K562 (cell line): ENCODE measurements at regions not wholly inside any gene's neighbourhood (a gene's known extent, or its start where the extent isn't known, plus 50 kb on each side); places are given as distances from the start of the nearest gene placed in this dataset.
A peak's percentile ranks its signal among the peaks of the same experiment; 100 is the strongest.
"Not testable (repeated sequence)": the region's sequence is repeated elsewhere in the genome, so short reads cannot be mapped to it uniquely, and the experiment has no call there.

Experiments used
- ATAC-seq: fragments of 200-7000 bp; cut with Tn5 transposase; 3 replicates; pipeline ENCODE4 v1.9.1; 2020; ENCODE audit warnings: moderate library complexity
- BruUV-seq: library from RNA; stranded (reverse); fragments of 400-500 nt; replicated peaks from 2 replicates; lab custom pipeline; 2021; lab: Mats Ljungman, UMichigan
- CTCF ChIA-PET: fragments of 300-600 bp; formaldehyde crosslinking; extraction: SDS; loops from one replicate; lab custom pipeline; 2021; ENCODE audit warnings: low intra/inter-chr PET ratio; lab: Yijun Ruan, JAX
- POLR2A ChIA-PET: fragments of 300-600, 350-650 bp; sonication (Branson Sonifier 250); formaldehyde crosslinking; extraction: SDS; loops from one replicate; lab custom pipeline; 2021; ENCODE audit warnings: antibody characterized with exemption, inconsistent platforms; lab: Yijun Ruan, JAX
- DNase-seq, 4 experiments: peaks; one replicate each; pipeline versions ENCODE4 v3.0.0 to v3.0.0-alpha.2; 2011 to 2018; ENCODE audit warnings: low spot score in 3 of 4, mixed read lengths in 3 of 4; ENCODE audit errors: extremely low read depth in 1 of 4
- FAIRE-seq: peaks from 2 replicates; lab custom pipeline; 2011; peaks lifted over from hg19 to GRCh38; lab: Jason Lieb, UNC
- H2AFZ ChIP-seq: 2 replicates; pipeline ENCODE4 v1.6.0; 2011; ENCODE audit warnings: low read depth, low read length, control low read depth, inconsistent platforms
- H3K27ac ChIP-seq: fragments of 200-600 bp; 3 replicates; pipeline ENCODE4 v1.8.0; 2011; ENCODE audit warnings: low read depth, mild to moderate bottlenecking, control low read depth, inconsistent platforms, low read length, moderate library complexity, mixed read lengths; ENCODE audit errors: extremely low read depth
- H3K27me3 ChIP-seq, 2 experiments: fragments of 300-600 bp in 1 of 2; 2 replicates in 1 of 2; 3 replicates in 1 of 2; pipeline versions ENCODE4 v1.6.0 to v1.8.0; 2011; ENCODE audit warnings: inconsistent platforms in 2 of 2, low read length in 2 of 2, mild to moderate bottlenecking in 1 of 2, mixed read lengths in 1 of 2, moderate library complexity in 1 of 2; ENCODE audit not compliant: control insufficient read depth in 2 of 2, insufficient read depth in 2 of 2
- H3K36me3 ChIP-seq: fragments of 300-600 bp; 3 replicates; pipeline ENCODE4 v1.8.0; 2011; ENCODE audit warnings: mild to moderate bottlenecking, low read length, inconsistent platforms; ENCODE audit not compliant: control insufficient read depth, insufficient read depth
- H3K4me1 ChIP-seq, 2 experiments: fragments of 200-600 bp in 1 of 2; replicated peaks in 1 of 2; 2 replicates in 1 of 2; 3 replicates in 1 of 2; pipeline versions ENCODE4 v1.5.1 to v1.8.0; 2011; ENCODE audit warnings: inconsistent platforms in 2 of 2, low read length in 2 of 2, mild to moderate bottlenecking in 1 of 2, mixed read lengths in 1 of 2, moderate library complexity in 1 of 2; ENCODE audit not compliant: control insufficient read depth in 2 of 2, insufficient read depth in 2 of 2
- H3K4me2 ChIP-seq: 2 replicates; pipeline ENCODE4 v1.6.1; 2011; ENCODE audit warnings: low read length, control low read depth, inconsistent platforms, mixed read lengths; ENCODE audit not compliant: insufficient read depth
- H3K4me3 ChIP-seq: fragments of 200-600 bp; sonication (generic), shearing (Covaris generic); 2 replicates; pipeline ENCODE4 v1.5.1; 2016; ENCODE audit warnings: control low read depth, inconsistent platforms
- H3K79me2 ChIP-seq: fragments of 200-600 bp; 3 replicates; pipeline ENCODE4 v1.8.0; 2011; ENCODE audit warnings: low read length, inconsistent platforms; ENCODE audit not compliant: control insufficient read depth, insufficient read depth
- H3K9ac ChIP-seq, 2 experiments: 2 replicates each; pipeline versions ENCODE4 v1.6.0 to v1.6.1; 2011; ENCODE audit warnings: low read depth in 2 of 2, low read length in 2 of 2, control low read depth in 1 of 2, inconsistent platforms in 1 of 2, mild to moderate bottlenecking in 1 of 2, mixed read lengths in 1 of 2; ENCODE audit not compliant: insufficient read depth in 1 of 2
- H3K9me1 ChIP-seq: one replicate; pipeline ENCODE4 v1.6.0; 2011; ENCODE audit warnings: inconsistent platforms, mild to moderate bottlenecking, low read length, moderate library complexity; ENCODE audit not compliant: control insufficient read depth, insufficient read depth
- H3K9me3 ChIP-seq: replicated peaks from 2 replicates; pipeline ENCODE4 v1.5.1; 2011; ENCODE audit warnings: low read depth, low read length, inconsistent platforms; ENCODE audit not compliant: control insufficient read depth, insufficient read depth
- H4K20me1 ChIP-seq: replicated peaks from 2 replicates; pipeline ENCODE4 v1.6.1; 2011; ENCODE audit warnings: low read length, inconsistent platforms, mixed read lengths; ENCODE audit not compliant: control insufficient read depth, insufficient read depth
- ZNF507 ChIP-seq: conservative IDR thresholded peaks from 2 replicates; pipeline ENCODE4 v1.6.1; 2017; ENCODE audit warnings: missing genetic modification characterization, missing compliant biosample characterization
- WGBS: fragments of 100-300 bp; shearing (Covaris generic); methylation state at CpG from one replicate; pipeline ENCODE4 v1.1.6; 2016; ENCODE audit warnings: low coverage, mixed read lengths; ENCODE audit not compliant: insufficient coverage; ENCODE audit errors: missing lambda C conversion rate; 5-methylcytosine and 5-hydroxymethylcytosine counted together
- in situ Hi-C: fragments of 300-500 bp; cut with MboI; formaldehyde crosslinking; loops from 4 replicates; pipeline ENCODE4 v1.15.0; 2018; ENCODE audit warnings: inconsistent platforms, mixed read lengths
- intact Hi-C: fragments of 100-400 bp; cut with micrococcal nuclease; formaldehyde crosslinking; loops from 2 replicates; pipeline ENCODE4 v1.14.2; 2022

GRCh38 chr3:197411899-197412298 is 113.5 kb upstream of the DLG1 start:
- H3K9me1 ChIP-seq, intact Hi-C loops, CTCF ChIA-PET, H3K4me3 ChIP-seq, H3K27ac ChIP-seq, H3K36me3 ChIP-seq, H2AFZ ChIP-seq, in situ Hi-C loops, ATAC-seq, H4K20me1 ChIP-seq, BruUV-seq, H3K79me2 ChIP-seq, FAIRE-seq, H3K4me1 ChIP-seq, H3K9ac ChIP-seq, POLR2A ChIA-PET, H3K9me3 ChIP-seq, H3K4me2 ChIP-seq, DNase-seq: not testable (repeated sequence)
- peak; percentile 93 for TF ChIP-seq ZNF507 (tag)
- H3K27me3 ChIP-seq: peaks cover 15 to 27% of the 10 kb centered on the region in 2 experiments; a peak in 4 of 5 replicates
- WGBS: 0% methylated on average over 1 of the region's 2 CpGs

DNA sequence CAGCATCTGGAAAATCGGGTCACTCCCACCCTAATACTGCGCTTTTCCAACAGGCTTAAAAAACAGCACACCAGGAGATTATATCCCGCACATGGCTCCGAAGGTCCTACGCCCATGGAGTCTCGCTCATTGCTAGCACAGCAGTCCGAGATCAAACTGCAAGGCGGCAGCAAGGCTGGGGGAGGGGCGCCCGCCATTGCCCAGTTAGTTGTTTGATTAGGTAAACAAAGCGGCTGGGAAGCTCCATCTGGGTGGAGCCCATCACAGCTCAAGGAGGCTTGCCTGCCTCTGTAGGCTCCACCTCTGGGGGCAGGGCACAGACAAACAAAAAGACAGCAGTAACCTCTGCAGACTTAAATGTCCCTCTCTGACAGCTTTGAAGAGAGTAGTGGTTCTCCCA is 111.8 kb upstream of the DLG1 start:
- H3K27me3 ChIP-seq: peaks cover 18 to 40% of the 10 kb centered on the region in 2 experiments
- H2AFZ ChIP-seq, H3K27ac ChIP-seq, ATAC-seq, DNase-seq, FAIRE-seq, BruUV-seq, H3K36me3 ChIP-seq, H3K4me1 ChIP-seq, intact Hi-C loops, H3K4me2 ChIP-seq, H3K9me3 ChIP-seq, H4K20me1 ChIP-seq, POLR2A ChIA-PET, H3K4me3 ChIP-seq, H3K9me1 ChIP-seq, in situ Hi-C loops, CTCF ChIA-PET, H3K9ac ChIP-seq, H3K79me2 ChIP-seq: not testable (repeated sequence)
- WGBS: 12% methylated on average over 11 of the region's 11 CpGs
